ENCODE measurements at regions not wholly inside any gene's neighbourhood (a gene's known extent, or its start where the extent isn't known, plus 50 kb on each side); places are given as distances from the start of the nearest gene placed in this dataset.

DNA sequence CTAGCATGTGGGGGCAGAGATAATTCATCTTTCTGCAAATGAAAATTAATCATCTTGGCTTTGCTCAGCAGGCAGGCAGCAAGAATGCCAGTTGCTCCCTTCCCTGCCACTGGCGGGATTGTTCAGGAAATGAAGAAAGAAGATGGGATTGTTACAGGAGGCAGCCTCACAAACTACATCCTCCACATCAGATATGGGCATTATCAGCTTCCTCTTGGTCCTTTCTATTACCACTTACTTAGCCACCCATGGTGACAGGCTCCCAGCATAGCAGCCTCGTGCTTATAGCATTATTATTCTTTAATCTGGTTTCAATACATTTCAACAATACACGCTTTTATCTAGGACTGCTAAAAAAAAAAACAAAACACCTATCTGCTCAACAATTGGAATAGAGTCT, 461.6 kb upstream of the ISX start:
- Mint-ChIP-seq H3K4me3 (no peak overlapping the region), H3K27me3 (peaks cover 3% of the 10 kb centered on the region), H3K4me1 (ENCODE audit: unreplicated experiment) (no peaks in the 10 kb centered on the region), H3K36me3 (no peaks in the 10 kb centered on the region), H3K9me3 (no peaks in the 10 kb centered on the region), H3K27ac (no peak overlapping the region)
- DNase-seq (ENCODE audit: extremely low spot score, unreplicated experiment): no peak
- TF ChIP-seq, protein P1, sequence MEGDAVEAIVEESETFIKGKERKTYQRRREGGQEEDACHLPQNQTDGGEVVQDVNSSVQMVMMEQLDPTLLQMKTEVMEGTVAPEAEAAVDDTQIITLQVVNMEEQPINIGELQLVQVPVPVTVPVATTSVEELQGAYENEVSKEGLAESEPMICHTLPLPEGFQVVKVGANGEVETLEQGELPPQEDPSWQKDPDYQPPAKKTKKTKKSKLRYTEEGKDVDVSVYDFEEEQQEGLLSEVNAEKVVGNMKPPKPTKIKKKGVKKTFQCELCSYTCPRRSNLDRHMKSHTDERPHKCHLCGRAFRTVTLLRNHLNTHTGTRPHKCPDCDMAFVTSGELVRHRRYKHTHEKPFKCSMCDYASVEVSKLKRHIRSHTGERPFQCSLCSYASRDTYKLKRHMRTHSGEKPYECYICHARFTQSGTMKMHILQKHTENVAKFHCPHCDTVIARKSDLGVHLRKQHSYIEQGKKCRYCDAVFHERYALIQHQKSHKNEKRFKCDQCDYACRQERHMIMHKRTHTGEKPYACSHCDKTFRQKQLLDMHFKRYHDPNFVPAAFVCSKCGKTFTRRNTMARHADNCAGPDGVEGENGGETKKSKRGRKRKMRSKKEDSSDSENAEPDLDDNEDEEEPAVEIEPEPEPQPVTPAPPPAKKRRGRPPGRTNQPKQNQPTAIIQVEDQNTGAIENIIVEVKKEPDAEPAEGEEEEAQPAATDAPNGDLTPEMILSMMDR (conservative IDR thresholded peaks at IDR 0.05): no peak

DNA sequence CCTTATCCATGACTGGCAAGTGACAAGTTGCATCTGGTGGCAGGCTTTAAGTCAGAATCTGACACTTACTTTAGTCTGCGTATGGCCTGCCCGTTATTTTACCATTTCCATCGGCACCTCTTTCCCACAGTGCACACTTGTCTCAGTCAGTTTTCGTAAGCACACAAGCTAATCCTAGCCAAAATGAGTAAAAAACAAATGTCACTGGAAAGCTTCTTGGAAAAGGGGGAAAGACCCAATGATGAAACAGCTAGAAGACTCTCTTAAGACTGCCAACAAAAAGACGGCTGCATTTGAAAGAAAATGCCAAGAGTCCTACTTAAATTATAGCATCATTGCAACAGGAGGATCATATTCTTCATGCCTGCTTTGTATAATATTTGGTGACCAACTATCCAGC, 457.9 kb upstream of the ISX start:
- Mint-ChIP-seq H3K9me3 (no peaks in the 10 kb centered on the region), H3K4me3 (no peak overlapping the region), H3K27ac (no peak overlapping the region), H3K27me3 (peaks cover 3% of the 10 kb centered on the region), H3K4me1 (ENCODE audit: unreplicated experiment) (no peaks in the 10 kb centered on the region), H3K36me3 (no peaks in the 10 kb centered on the region)
- DNase-seq (ENCODE audit: extremely low spot score, unreplicated experiment): no peak
- TF ChIP-seq, protein P1 (conservative IDR thresholded peaks at IDR 0.05): no peak

DNA sequence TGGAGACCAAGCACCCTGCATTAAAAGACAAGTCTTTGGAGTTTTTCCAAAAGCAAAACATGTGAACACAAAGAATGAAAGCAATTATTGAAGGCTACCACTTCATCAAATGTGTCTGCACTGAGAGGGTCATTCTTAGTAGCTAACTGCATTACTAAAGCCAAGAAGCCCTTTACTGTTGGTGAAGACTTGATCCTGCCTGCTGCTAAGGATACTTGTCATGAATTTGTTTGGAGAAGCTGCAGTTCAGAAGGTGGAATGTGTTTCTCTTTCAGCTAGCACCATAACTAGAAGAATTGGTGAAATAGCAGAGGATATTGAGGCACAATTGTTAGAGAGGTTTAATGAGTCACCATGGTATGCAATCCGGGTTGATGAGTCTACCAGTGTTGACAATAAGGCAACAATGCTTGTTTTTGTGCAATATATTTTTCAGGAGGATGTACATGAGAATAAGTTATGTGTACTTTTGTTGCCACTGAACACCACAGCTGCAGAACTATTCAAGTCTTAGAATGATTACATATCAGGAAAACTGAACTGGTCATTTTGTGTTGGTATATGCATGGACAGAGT, 457.3 kb upstream of the ISX start:
- H3K4me3 Mint-ChIP-seq: no peak overlapping the region
- peaks cover 3% of the 10 kb centered on the region for H3K27me3 Mint-ChIP-seq
- no peaks in the 10 kb centered on the region for H3K9me3 Mint-ChIP-seq
- H3K27ac Mint-ChIP-seq: no peak overlapping the region
- TF ChIP-seq, protein P1 (conservative IDR thresholded peaks at IDR 0.05): no peak
- DNase-seq (ENCODE audit: extremely low spot score, unreplicated experiment): no peak
- H3K36me3 Mint-ChIP-seq: no peaks in the 10 kb centered on the region
- H3K4me1 Mint-ChIP-seq (ENCODE audit: unreplicated experiment): no peaks in the 10 kb centered on the region

DNA sequence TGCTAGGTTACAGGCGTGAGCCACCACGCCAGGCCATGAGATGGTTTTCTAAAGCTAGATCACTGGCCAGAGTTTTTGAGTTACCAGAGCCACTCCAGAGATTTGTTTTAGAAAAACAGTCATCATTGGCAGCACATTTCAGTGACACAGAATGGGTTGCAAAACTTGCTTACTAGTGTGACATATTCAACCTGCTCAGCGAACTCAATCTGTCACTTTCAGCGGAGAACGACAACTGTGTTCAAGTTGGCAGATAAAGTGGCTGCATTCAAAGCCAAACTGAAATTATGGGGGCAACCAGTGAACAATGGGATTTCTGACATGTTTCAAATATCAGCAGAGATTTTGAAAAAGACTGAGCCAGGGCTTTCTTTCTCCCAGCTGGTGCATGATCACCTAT, 456.3 kb upstream of the ISX start:
- Mint-ChIP-seq H3K27ac (no peak overlapping the region), H3K4me1 (ENCODE audit: unreplicated experiment) (no peaks in the 10 kb centered on the region), H3K4me3 (no peak overlapping the region), H3K27me3 (no peaks in the 10 kb centered on the region), H3K36me3 (no peaks in the 10 kb centered on the region), H3K9me3 (no peaks in the 10 kb centered on the region)
- DNase-seq (ENCODE audit: extremely low spot score, unreplicated experiment): no peak
- TF ChIP-seq, protein P1 (conservative IDR thresholded peaks at IDR 0.05): no peak

DNA sequence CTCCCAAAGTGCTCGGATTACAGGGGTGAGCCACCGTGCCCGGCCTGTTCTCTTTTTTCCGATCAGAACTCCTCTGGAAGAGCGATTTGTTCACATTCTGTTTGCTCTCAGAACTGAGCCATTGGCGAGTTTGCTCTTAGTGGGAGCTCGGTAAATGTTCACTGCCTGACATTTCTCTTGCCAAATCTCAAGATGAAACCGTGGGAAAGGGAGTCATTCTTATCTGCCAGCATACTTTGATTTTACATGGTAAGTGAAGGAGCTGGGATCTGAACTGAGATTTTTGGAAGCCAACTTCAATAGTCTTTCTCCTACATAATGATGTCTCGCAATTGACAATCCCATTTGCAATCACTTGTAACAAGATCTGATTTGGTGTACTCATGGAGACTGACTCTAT, 445.8 kb upstream of the ISX start:
- H3K4me1 Mint-ChIP-seq (ENCODE audit: unreplicated experiment): no peaks in the 10 kb centered on the region
- no peaks in the 10 kb centered on the region for H3K36me3 Mint-ChIP-seq
- peaks cover 5% of the 10 kb centered on the region for H3K27me3 Mint-ChIP-seq
- no peak for DNase-seq (ENCODE audit: extremely low spot score, unreplicated experiment)
- H3K9me3 Mint-ChIP-seq: no peaks in the 10 kb centered on the region
- TF ChIP-seq, protein P1 (conservative IDR thresholded peaks at IDR 0.05): no peak
- H3K4me3 Mint-ChIP-seq: no peak overlapping the region
- no peak overlapping the region for H3K27ac Mint-ChIP-seq

DNA sequence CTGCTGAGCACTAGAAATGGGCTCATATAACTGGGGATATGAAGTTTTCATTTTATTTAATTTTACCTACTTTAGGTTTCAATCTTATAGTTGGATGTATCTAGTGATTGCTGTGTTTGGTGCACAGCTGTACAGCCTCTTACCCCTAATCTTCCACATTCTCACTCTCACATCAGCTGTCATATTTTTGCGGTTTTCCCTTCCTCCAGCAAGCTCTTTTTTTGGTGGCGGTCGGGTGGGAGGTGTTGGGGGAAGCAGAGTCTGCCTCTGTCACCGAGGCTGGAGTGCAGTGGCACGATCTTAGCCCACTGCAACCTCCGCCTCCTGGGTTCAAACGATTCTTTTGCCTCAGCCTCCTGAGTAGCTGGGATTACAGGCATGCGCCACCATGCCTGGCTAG, 445.1 kb upstream of the ISX start:
- H3K27ac Mint-ChIP-seq: no peak overlapping the region
- peaks cover 5% of the 10 kb centered on the region for H3K27me3 Mint-ChIP-seq
- no peaks in the 10 kb centered on the region for H3K9me3 Mint-ChIP-seq
- TF ChIP-seq, protein P1 (conservative IDR thresholded peaks at IDR 0.05): no peak
- H3K4me3 Mint-ChIP-seq: no peak overlapping the region
- H3K36me3 Mint-ChIP-seq: no peaks in the 10 kb centered on the region
- no peaks in the 10 kb centered on the region for H3K4me1 Mint-ChIP-seq (ENCODE audit: unreplicated experiment)
- no peak for DNase-seq (ENCODE audit: extremely low spot score, unreplicated experiment)
